ENCODE measurements at regions not wholly inside any gene's neighbourhood (a gene's known extent, or its start where the extent isn't known, plus 50 kb on each side); places are given as distances from the start of the nearest gene placed in this dataset.

DNA sequence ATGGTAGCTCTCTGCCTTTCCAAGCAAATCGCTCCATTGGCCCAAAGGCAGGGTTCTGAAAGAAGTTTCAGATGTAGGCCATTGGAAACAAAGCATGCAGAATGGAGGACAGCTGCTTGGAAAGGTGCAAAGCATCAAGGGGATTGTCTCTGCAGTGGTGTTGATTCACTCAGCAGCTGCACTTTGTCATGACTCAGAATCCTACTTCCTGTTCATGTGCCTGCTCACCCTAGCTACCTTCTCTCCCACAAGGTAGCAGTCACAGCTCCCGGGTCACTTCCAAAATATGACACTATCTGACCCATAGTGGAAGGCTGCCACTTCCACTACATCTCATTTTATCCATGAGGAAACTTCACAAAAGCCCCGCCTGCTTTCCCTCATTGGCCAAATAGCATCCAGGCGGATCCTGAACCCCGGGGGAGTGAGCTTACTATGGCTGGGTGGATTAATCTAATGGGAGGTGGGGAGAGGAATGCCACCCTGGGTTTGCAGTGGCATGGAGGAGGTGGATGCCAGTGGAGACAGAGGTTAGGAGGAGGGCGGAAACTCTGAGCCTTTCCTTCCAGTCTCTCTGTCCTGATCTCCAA lies 74.7 kb upstream of the NKD1 start:
- ATAC-seq (no peak), DNase-seq (ENCODE audit: low spot score) (no peak)
- Mint-ChIP-seq H3K4me3 (no peak overlapping the region), H3K27ac (no peak overlapping the region), H3K36me3 (no peaks in the 10 kb centered on the region), H3K27me3 (ENCODE audit: low read depth) (peaks cover 20% of the 10 kb centered on the region), H3K4me1 (peaks cover 36% of the 10 kb centered on the region), H3K9me3 (no peaks in the 10 kb centered on the region)
- TF ChIP-seq ZNF317 (CRISPR knock-in tag; IDR thresholded peaks at IDR 0.05; ENCODE audit: borderline replicate concordance, low read depth) (no peak), AR (CRISPR knock-in tag; IDR thresholded peaks at IDR 0.05) (no peak), ZNF416 (CRISPR knock-in tag; IDR thresholded peaks at IDR 0.05) (no peak), MLX (CRISPR knock-in tag; IDR thresholded peaks at IDR 0.05) (no peak), ZNF671 (CRISPR knock-in tag; IDR thresholded peaks at IDR 0.05) (no peak), USF2 (CRISPR knock-in tag; IDR thresholded peaks at IDR 0.05) (no peak), NR1H2 (CRISPR knock-in tag; IDR thresholded peaks at IDR 0.05) (no peak)
- ChIA-PET POLR2A (no interaction called here), CTCF (interaction anchor here (1.2 kb wide), 1 partner anchor 119 kb away, joined by 3 read pairs; no protein-coding TSS in a partner anchor)

GRCh38 chr16:50472472-50472871 lies 75.7 kb upstream of the NKD1 start:
- DNase-seq (ENCODE audit: low spot score) = no peak
- Mint-ChIP-seq H3K36me3 (no peaks in the 10 kb centered on the region), H3K9me3 (no peaks in the 10 kb centered on the region), H3K4me3 (no peak overlapping the region), H3K27ac (no peak overlapping the region; the same call in 1 of the 2 replicates), H3K4me1 (peaks cover 30% of the 10 kb centered on the region), H3K27me3 (ENCODE audit: low read depth) (peaks cover 26% of the 10 kb centered on the region)
- ATAC-seq = no peak
- POLR2A ChIA-PET = no interaction called here
- CTCF ChIA-PET = interaction anchor here (0.9 to 1.2 kb wide), 2 partner anchors 68 to 118 kb away, joined by 3 read pairs; no protein-coding TSS in a partner anchor
- TF ChIP-seq GABPB1 (CRISPR knock-in tag; IDR thresholded peaks at IDR 0.05) = peak; percentile 50; the same call in 1 of the 2 replicates
- TF ChIP-seq SP1 (CRISPR knock-in tag; conservative IDR thresholded peaks at IDR 0.05) = no peak

- CTCF ChIA-PET = no interaction called here
Measured at GRCh38 chr16:50470687-50471086, 77.5 kb upstream of the NKD1 start.

DNA sequence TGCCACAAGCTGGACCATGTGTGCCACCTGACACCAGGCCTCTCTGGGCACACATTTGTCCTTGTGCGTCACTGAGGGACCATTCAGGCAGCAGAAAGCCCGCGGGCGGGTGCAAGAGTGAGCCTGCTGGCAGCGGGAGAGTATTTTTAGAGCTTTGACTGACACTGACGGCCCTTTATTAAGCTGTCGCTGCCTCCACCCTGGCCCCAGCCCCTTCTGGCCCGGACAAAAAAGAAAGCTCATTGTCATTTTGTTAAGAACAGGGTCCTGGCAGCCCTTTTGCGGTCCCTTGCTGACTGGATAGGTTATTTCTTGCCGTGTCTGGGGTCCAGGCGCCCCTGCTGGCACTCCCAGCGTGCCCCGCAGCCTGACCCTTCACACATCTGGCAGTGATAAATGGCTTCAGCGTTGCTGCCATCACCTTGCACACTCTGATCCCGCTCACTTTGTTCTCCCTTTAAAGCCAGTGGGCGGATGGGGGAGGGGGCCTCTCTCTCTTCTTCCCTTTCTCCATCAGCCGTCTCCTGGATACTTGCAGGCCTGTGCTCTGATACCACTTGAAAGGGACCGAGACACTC lies 78.4 kb upstream of the NKD1 start:
- no peak; the same call in 1 of the 2 replicates for ATAC-seq
- Mint-ChIP-seq H3K4me3 (no peak overlapping the region), H3K36me3 (no peaks in the 10 kb centered on the region), H3K27ac (no peak overlapping the region), H3K27me3 (ENCODE audit: low read depth) (peaks cover 50% of the 10 kb centered on the region), H3K4me1 (peaks cover 41% of the 10 kb centered on the region), H3K9me3 (no peaks in the 10 kb centered on the region)
- POLR2A ChIA-PET = no interaction called here
- no peak for DNase-seq (ENCODE audit: low spot score)
- CTCF ChIA-PET = interaction anchor here (0.7 to 1.1 kb wide), 2 partner anchors 9 to 92 kb away, joined by 3 to 4 read pairs; no protein-coding TSS in a partner anchor
- no peak for TF ChIP-seq TEAD1 (CRISPR knock-in tag; IDR thresholded peaks at IDR 0.05)
- TF ChIP-seq ESRRA (CRISPR knock-in tag; IDR thresholded peaks at IDR 0.05; ENCODE audit: borderline replicate concordance) = no peak
- TF ChIP-seq ZNF671 (CRISPR knock-in tag; IDR thresholded peaks at IDR 0.05) = no peak
- no peak for TF ChIP-seq JUN (CRISPR knock-in tag; IDR thresholded peaks at IDR 0.05)
- no peak for TF ChIP-seq AR (CRISPR knock-in tag; IDR thresholded peaks at IDR 0.05)
- no peak for TF ChIP-seq JAZF1 (CRISPR knock-in tag; IDR thresholded peaks at IDR 0.05)
- TF ChIP-seq CDX4 (CRISPR knock-in tag; IDR thresholded peaks at IDR 0.05; ENCODE audit: borderline replicate concordance) = no peak
- TF ChIP-seq SMAD3 (CRISPR knock-in tag; IDR thresholded peaks at IDR 0.05; ENCODE audit: borderline replicate concordance) = no peak
- no peak for TF ChIP-seq MLX (CRISPR knock-in tag; IDR thresholded peaks at IDR 0.05)
- no peak for TF ChIP-seq ZNF219 (CRISPR knock-in tag; IDR thresholded peaks at IDR 0.05; ENCODE audit: borderline replicate concordance)

More at GRCh38 chr16:50470687-50471086, 77.5 kb upstream of the NKD1 start:
- peaks cover 41% of the 10 kb centered on the region for H3K4me1 Mint-ChIP-seq
- POLR2A ChIA-PET = no interaction called here
- H3K36me3 Mint-ChIP-seq = no peaks in the 10 kb centered on the region
- no peak for TF ChIP-seq HMGA2 (CRISPR knock-in tag; IDR thresholded peaks at IDR 0.05)
- TF ChIP-seq PRRX2 (CRISPR knock-in tag; IDR thresholded peaks at IDR 0.05) = no peak
- H3K27me3 Mint-ChIP-seq (ENCODE audit: low read depth) = peaks cover 43% of the 10 kb centered on the region
- H3K9me3 Mint-ChIP-seq = no peaks in the 10 kb centered on the region
- no peak overlapping the region for H3K4me3 Mint-ChIP-seq
- DNase-seq (ENCODE audit: low spot score) (no peak), ATAC-seq (no peak)
- no peak overlapping the region for H3K27ac Mint-ChIP-seq

All from WTC11 (cell line).